ENCODE measurements at regions not wholly inside any gene's neighbourhood (a gene's known extent, or its start where the extent isn't known, plus 50 kb on each side); places are given as distances from the start of the nearest gene placed in this dataset.
A peak's percentile ranks its signal among the peaks of the same experiment; 100 is the strongest.

- FAIRE-seq (no peak), DNase-seq (ENCODE audit: low read depth in 1 of 2, low spot score in 2 of 2) (no peak)
- Histone ChIP-seq H2BK12ac (ENCODE audit: low read depth, low read length) (no peak overlapping the region), H3K27ac (ENCODE audit: low read depth, low read length) (no peak overlapping the region), H4K8ac (ENCODE audit: extremely low read depth, insufficient read depth, low read length) (no peak overlapping the region), H2AFZ (ENCODE audit: low read length) (no peak overlapping the region), H3K4me3 (ENCODE audit: extremely low read depth in 1 of 4, insufficient read depth in 2 of 4, low read depth in 3 of 4, low read length in 4 of 4) (no peak overlapping the region), H3K79me2 (ENCODE audit: control insufficient read depth in 1 of 2, insufficient read depth in 2 of 2, low read length in 2 of 2) (no peaks in the 10 kb centered on the region), H3K18ac (ENCODE audit: extremely low read depth, low read length) (no peak overlapping the region), H3K14ac (ENCODE audit: insufficient read length) (no peak overlapping the region), H3K56ac (replicated peaks; ENCODE audit: insufficient read length, low read depth, low read length) (no peak overlapping the region), H3K9ac (replicated peaks in 1 of 4; ENCODE audit: extremely low read depth in 1 of 4, low read depth in 3 of 4, low read length in 3 of 4) (no peak overlapping the region), H4K5ac (ENCODE audit: insufficient read length, low read depth, low read length) (no peak overlapping the region), H3K23me2 (ENCODE audit: low read depth, low read length) (no peaks in the 10 kb centered on the region), H3K23ac (ENCODE audit: insufficient read length) (no peak overlapping the region), H4K91ac (replicated peaks; ENCODE audit: insufficient read length, low read length) (no peak overlapping the region), H2BK20ac (ENCODE audit: low read length) (no peak overlapping the region), H3K79me1 (ENCODE audit: low read depth, low read length) (no peaks in the 10 kb centered on the region), H3K4ac (replicated peaks; ENCODE audit: insufficient read length, low read depth, low read length) (no peak overlapping the region), H2BK15ac (ENCODE audit: low read length) (no peak overlapping the region), H3K4me2 (ENCODE audit: insufficient read depth in 1 of 2, low read depth in 2 of 2, low read length in 2 of 2) (no peak overlapping the region), H3K4me1 (replicated peaks in 1 of 4; ENCODE audit: control insufficient read depth in 3 of 4, insufficient read depth in 4 of 4, low read length in 3 of 4) (no peaks in the 10 kb centered on the region; a peak in 2 of 7 replicates), H4K20me1 (replicated peaks in 1 of 2; ENCODE audit: control insufficient read depth in 1 of 2, insufficient read depth in 2 of 2, low read length in 2 of 2) (no peaks in the 10 kb centered on the region), H2AK5ac (ENCODE audit: low read depth, low read length) (no peak overlapping the region), H3K36me3 (ENCODE audit: control insufficient read depth in 2 of 4, insufficient read depth in 4 of 4, low read length in 3 of 4) (no peaks in the 10 kb centered on the region), H2BK120ac (replicated peaks; ENCODE audit: low read depth, low read length) (no peak overlapping the region), H2BK5ac (ENCODE audit: low read depth, low read length) (no peak overlapping the region), H3K9me3 (ENCODE audit: insufficient read depth in 2 of 2, low read depth in 1 of 2, low read length in 1 of 2) (peaks cover 0 to 6% of the 10 kb centered on the region in 2 experiments; a peak in 3 of 4 replicates), H3K27me3 (replicated peaks in 1 of 4; ENCODE audit: control insufficient read depth in 3 of 4, extremely low read depth in 1 of 4, insufficient read depth in 3 of 4, low read length in 3 of 4) (no peaks in the 10 kb centered on the region)
- 11% methylated on average over 1 of the region's 1 CpG; no CpG with 5 or more reads in 1 of the 2 experiments for WGBS, 2 experiments (ENCODE audit: extremely low coverage in 1 of 2, insufficient coverage in 1 of 2, insufficient read length in 1 of 2, insufficient replicate concordance in 2 of 2, low coverage in 1 of 2, low lambda C conversion rate in 2 of 2, missing lambda C conversion rate in 1 of 2)
- ChIA-PET CTCF (ENCODE audit: partially characterized antibody) (interaction anchor here (0.5 to 5.4 kb wide), 46 partner anchors 9 to 539 kb away, joined by 3 to 82 read pairs (median 3); no protein-coding TSS in a partner anchor), POLR2A (ENCODE audit: partially characterized antibody) (no interaction called here)
- peak; percentile 36 for TF ChIP-seq CHD7 (IDR thresholded peaks at IDR 0.05; ENCODE audit: insufficient replicate concordance, low read length)
Observed at GRCh38 chr21:17925899-17926298, 106.7 kb upstream of the C21orf91 start.
